ENCODE measurements at regions not wholly inside any gene's neighbourhood (a gene's known extent, or its start where the extent isn't known, plus 50 kb on each side); places are given as distances from the start of the nearest gene placed in this dataset.

GRCh38 chr3:118472586-118472985 is 562.1 kb downstream of the IGSF11 start:
- Histone ChIP-seq H3K4me3 (no peak overlapping the region), H3K27ac (no peak overlapping the region)
- DNase-seq (ENCODE audit: low spot score) = no peak
- TF ChIP-seq, protein P1, sequence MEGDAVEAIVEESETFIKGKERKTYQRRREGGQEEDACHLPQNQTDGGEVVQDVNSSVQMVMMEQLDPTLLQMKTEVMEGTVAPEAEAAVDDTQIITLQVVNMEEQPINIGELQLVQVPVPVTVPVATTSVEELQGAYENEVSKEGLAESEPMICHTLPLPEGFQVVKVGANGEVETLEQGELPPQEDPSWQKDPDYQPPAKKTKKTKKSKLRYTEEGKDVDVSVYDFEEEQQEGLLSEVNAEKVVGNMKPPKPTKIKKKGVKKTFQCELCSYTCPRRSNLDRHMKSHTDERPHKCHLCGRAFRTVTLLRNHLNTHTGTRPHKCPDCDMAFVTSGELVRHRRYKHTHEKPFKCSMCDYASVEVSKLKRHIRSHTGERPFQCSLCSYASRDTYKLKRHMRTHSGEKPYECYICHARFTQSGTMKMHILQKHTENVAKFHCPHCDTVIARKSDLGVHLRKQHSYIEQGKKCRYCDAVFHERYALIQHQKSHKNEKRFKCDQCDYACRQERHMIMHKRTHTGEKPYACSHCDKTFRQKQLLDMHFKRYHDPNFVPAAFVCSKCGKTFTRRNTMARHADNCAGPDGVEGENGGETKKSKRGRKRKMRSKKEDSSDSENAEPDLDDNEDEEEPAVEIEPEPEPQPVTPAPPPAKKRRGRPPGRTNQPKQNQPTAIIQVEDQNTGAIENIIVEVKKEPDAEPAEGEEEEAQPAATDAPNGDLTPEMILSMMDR (IDR thresholded peaks at IDR 0.05) = no peak

DNA sequence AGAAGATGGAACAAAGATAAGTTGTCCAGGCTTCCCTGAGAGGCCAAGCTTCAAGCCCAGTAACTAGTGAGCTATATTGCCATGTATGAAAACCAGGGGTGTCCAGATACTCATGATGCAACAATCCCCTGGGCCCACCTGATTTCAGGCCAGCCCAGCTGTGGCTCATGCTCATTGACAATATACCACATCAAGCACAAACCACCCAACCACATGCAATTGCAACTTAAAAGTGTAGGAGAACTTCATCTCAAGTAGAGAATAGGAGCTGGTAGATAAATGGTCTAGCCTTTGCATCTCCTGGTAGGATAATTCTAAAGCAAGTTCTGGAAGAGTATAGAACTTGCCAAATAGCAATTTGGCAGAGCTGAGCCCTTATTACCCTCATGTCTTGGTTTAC is 561.3 kb downstream of the IGSF11 start:
- Histone ChIP-seq H3K4me3 (no peak overlapping the region), H3K27ac (no peak overlapping the region)
- TF ChIP-seq, protein P1 (IDR thresholded peaks at IDR 0.05) = no peak
- no peak for DNase-seq (ENCODE audit: low spot score)

- DNase-seq (ENCODE audit: low spot score) = no peak
- H3K27ac ChIP-seq = no peak overlapping the region
- TF ChIP-seq, protein P1 (IDR thresholded peaks at IDR 0.05) = no peak
- no peak overlapping the region for H3K4me3 ChIP-seq
Measured at GRCh38 chr3:118476885-118477618, 557.6 kb downstream of the IGSF11 start.

DNA sequence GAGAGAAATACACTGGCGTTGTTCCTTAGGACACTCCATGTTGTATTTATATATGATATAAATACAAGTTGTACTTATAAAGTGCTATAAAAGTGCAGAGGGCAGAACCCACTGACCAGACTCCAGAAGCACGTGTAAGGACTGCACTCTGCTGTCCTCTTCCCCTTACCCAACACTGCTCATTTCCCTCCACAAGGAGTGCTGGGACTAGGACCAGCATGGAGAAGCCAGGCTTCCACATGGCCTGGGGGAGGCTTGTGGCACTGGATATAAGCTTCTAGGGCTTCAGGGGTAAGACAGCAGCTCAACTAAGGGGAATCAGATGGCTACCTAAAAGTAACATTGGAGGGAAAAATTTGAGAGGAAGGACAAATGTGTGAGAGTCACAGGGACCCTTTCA is 556.9 kb downstream of the IGSF11 start:
- H3K27ac ChIP-seq = no peak overlapping the region
- no peak overlapping the region for H3K4me3 ChIP-seq
- no peak for DNase-seq (ENCODE audit: low spot score)
- TF ChIP-seq, protein P1 (IDR thresholded peaks at IDR 0.05) = no peak

DNA sequence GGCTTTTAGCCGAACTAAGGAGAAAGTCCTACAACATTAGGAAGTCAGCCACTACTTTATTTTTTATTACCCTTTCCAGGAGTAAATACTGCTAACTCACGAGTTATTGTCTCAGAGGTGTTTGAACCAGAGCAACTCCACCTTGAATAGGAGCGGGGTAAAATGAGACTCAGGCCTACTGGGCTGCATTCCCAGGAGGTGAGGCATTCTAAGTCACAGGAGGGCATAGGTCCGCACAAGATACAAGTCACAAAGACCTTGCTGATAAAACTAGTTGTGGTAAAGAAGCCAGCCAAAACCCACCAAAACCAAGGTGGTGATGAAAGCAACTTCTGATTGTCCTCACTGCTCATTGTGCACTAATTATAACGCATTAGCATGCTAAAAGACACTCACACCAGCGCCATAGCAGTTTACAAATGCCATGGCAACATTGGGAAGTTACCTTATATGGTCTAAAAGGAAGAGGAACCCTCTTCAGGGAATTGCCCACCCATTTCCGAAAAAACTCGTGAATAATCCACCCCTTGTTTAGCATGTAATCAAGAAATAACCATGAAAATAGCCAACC is 555.9 kb downstream of the IGSF11 start:
- Histone ChIP-seq H3K4me3 (no peak overlapping the region), H3K27ac (no peak overlapping the region)
- DNase-seq (ENCODE audit: low spot score) = no peak
- TF ChIP-seq, protein P1 (IDR thresholded peaks at IDR 0.05) = no peak

DNA sequence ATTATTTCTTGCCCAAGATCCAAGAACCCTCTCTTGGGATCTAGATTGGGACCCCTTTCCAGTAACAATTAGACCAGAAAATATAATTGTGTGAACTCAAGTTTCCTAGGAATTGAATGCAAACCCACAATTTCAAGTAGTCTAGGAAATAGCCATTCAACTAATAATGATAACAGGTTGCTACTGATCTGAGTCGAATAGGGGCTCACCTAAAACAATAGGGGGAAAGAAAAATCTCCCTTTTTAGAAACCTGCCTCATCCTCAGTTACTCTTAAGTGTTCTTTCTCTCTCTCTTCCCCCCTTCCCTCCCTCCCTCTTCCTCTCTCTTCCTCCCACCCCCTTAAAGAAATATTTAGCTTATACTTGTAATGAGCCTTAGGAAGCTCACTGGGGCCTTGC is 555.3 kb downstream of the IGSF11 start:
- H3K4me3 ChIP-seq = no peak overlapping the region
- TF ChIP-seq, protein P1 (IDR thresholded peaks at IDR 0.05) = no peak
- H3K27ac ChIP-seq = no peak overlapping the region
- DNase-seq (ENCODE audit: low spot score) = no peak

Measured in coronary artery (tissue), 2 donors.